NCI-H1048 (cell line): ENCODE measurements at regions not wholly inside any gene's neighbourhood (a gene's known extent, or its start where the extent isn't known, plus 50 kb on each side); places are given as distances from the start of the nearest gene placed in this dataset.

Source experiments
- DNase-seq: peaks from one replicate; lab custom pipeline; 2025; lab: John Stamatoyannopoulos, UW

GRCh38 chr2:151197184-151198108 lies 64.2 kb downstream of the RBM43 start:
- DNase-seq: no peak

GRCh38 chr2:151193576-151193975 lies 68.1 kb downstream of the RBM43 start:
- no peak for DNase-seq

GRCh38 chr2:151192681-151193080 lies 69.0 kb downstream of the RBM43 start:
- no peak for DNase-seq

GRCh38 chr2:151191001-151191400 lies 70.7 kb downstream of the RBM43 start:
- no peak for DNase-seq

- DNase-seq: no peak
These were observed 72.5 kb downstream of the RBM43 start for GRCh38 chr2:151189125-151189524.

- no peak for DNase-seq
These were observed 75.7 kb downstream of the RBM43 start for GRCh38 chr2:151186011-151186410.

- DNase-seq: no peak
These were observed 78.5 kb downstream of the RBM43 start for GRCh38 chr2:151182899-151183809.

GRCh38 chr2:151182396-151182795 lies 79.3 kb downstream of the RBM43 start:
- DNase-seq: no peak

- no peak for DNase-seq
These were observed 80.1 kb downstream of the RBM43 start for GRCh38 chr2:151181524-151181923.

- no peak for DNase-seq
These were observed 81.5 kb downstream of the RBM43 start for GRCh38 chr2:151180123-151180522.

GRCh38 chr2:151178207-151178606 lies 83.5 kb downstream of the RBM43 start:
- DNase-seq: no peak

GRCh38 chr2:151177756-151178155 lies 83.9 kb downstream of the RBM43 start:
- no peak for DNase-seq

GRCh38 chr2:151176661-151177060 lies 85.0 kb downstream of the RBM43 start:
- no peak for DNase-seq

- DNase-seq: no peak
These were observed 85.8 kb downstream of the RBM43 start for GRCh38 chr2:151175864-151176263.

GRCh38 chr2:151174127-151174526 lies 87.5 kb downstream of the RBM43 start:
- DNase-seq: no peak

- DNase-seq: no peak
These were observed 90.5 kb downstream of the RBM43 start for GRCh38 chr2:151171186-151171585.

- DNase-seq: no peak
These were observed 95.3 kb downstream of the RBM43 start for GRCh38 chr2:151166410-151166809.

GRCh38 chr2:151165105-151165684 lies 96.5 kb downstream of the RBM43 start:
- DNase-seq: no peak

- no peak for DNase-seq
These were observed 99.7 kb downstream of the RBM43 start for GRCh38 chr2:151161821-151162551.

GRCh38 chr2:151159109-151159662 lies 102.5 kb downstream of the RBM43 start:
- DNase-seq: no peak

- DNase-seq: no peak
These were observed 104.5 kb downstream of the RBM43 start for GRCh38 chr2:151157000-151157735.
